Activated CD8-positive, alpha-beta memory T cell treated with anti-CD3 and anti-CD28 coated beads for 24 hours (primary cell): ENCODE measurements at regions not wholly inside any gene's neighbourhood (a gene's known extent, or its start where the extent isn't known, plus 50 kb on each side); places are given as distances from the start of the nearest gene placed in this dataset.
"Not testable (repeated sequence)": the region's sequence is repeated elsewhere in the genome, so short reads cannot be mapped to it uniquely, and the experiment has no call there.

Source experiments
- DNase-seq: peaks from one replicate; pipeline ENCODE4 v3.0.0-alpha.2; 2020

DNA sequence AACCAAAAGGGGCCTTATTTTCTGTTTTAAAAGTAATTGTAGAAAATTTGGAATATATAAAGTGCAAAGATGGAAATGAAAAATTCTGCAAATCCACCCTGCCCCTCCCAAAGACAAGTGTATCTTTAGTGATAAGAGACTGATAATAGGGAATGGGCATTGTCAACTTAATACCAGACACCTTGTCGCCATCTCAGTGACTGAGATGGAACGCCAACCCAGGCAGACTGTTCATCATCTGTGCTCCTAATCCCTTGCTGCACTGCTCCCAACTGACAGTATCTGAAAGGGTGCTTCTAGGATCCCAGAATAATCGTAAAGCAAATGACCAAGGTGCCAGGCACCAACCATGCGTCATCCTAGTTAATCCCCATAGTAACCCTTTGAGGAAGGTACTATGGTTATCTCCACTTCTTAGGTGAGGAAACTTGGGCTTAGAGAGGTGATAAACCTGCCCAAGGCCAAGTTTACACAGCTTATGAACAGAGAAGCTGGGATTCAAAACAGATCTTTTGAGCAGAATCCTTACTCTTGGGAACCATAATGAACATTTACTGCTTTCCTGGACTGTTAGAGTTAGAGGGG, 583.7 kb downstream of the GATA3 start:
- no peak for DNase-seq

GRCh38 chr10:8639486-8640185, 585.1 kb downstream of the GATA3 start:
- no peak for DNase-seq

DNA sequence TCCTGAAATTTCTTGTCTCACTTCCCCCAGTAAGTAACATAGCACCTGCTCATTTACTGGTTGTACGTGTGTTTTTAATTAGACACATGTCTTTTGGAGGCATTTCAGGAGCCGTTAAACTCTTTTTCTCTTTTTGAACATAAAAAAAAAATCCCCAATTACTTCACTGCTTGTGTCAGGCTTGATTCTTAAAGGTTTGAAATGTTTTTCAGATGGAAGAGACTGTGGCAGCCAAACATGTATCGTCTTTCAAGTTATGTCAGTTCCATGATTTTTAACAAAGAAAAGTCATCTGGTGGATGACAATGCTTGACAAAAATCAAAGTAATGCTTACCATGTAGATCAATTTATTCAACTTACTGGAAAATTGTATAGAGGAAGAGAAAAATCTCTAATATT, 585.8 kb downstream of the GATA3 start:
- no peak for DNase-seq

- no peak for DNase-seq
Measured at GRCh38 chr10:8640878-8641277, 586.4 kb downstream of the GATA3 start.

DNA sequence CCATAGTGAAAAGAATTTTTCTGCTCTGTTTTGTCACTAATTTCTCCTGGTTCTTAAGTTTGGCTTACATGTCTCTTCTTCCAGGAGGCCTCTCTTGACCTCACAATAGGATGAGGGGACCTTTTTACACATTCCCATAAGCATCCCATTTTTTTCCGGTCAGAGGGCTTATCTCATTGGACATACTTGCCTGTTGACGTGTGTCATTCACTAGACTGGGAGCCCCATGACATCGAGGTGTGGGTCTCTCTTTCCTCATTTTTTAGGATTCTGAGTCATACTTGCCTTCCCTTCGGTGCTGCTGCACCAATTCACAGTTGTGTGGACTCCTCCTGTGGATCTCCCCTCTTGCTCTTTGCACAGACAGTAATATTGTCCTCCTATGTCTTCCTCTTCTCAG, 601.8 kb downstream of the GATA3 start:
- no peak for DNase-seq

DNA sequence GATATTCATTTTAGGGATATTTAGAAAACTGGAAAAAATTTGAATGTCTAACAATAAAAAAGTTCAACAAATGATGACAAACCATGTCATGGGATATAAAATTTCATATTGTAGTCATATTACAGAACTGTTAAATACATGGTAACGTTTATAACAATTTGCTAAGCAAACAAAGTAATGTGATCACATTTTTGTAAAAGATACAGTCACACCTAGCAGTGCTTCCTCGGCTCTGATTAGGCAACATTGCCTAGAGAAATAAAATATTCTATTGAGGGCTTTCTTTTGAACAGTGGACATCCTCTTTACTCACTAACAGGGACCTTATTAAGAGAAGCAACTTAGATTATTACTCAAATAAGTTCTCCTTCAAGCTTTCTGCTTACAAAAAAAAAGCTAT, 605.5 kb downstream of the GATA3 start:
- no peak for DNase-seq

DNA sequence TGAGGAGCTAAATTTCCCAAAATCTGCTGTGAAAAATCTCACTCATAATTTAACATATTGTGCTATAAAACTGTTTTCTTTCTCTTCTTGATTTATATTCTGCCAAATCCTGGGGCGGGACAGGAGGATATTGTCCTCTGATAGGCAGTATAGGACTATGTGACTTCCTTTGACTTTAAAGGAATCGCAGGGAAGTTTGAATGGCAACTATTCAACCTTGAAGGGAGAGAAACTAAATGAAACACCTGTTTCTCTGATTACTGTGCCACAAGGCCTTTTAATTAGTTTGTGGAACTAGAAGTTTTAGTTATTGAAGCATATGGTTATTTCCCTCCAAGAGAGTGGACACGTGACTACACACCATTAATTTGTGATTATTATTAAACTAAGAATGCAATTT, 607.4 kb downstream of the GATA3 start:
- no peak for DNase-seq

- no peak for DNase-seq
Measured at GRCh38 chr10:8663131-8663530, 608.6 kb downstream of the GATA3 start.

DNA sequence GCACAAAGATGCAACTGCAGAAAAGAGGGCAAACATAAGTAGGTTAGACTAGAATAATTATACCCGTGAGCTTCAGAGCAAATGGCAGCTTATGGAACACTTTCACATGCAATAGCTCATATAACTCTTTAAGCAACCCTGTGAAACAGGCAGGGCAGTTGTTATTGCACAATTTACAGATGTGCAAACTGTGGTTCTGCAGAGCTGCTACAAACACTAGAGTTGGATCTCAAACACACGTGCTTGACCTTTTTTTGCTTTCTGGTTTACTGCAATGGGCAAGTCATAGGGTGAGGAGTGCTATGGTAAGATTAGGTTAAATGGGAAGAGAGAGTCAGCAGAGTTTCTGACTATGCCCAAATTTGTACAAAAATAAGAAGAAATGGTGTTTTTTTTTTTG, 610.8 kb downstream of the GATA3 start:
- DNase-seq, result no peak

DNA sequence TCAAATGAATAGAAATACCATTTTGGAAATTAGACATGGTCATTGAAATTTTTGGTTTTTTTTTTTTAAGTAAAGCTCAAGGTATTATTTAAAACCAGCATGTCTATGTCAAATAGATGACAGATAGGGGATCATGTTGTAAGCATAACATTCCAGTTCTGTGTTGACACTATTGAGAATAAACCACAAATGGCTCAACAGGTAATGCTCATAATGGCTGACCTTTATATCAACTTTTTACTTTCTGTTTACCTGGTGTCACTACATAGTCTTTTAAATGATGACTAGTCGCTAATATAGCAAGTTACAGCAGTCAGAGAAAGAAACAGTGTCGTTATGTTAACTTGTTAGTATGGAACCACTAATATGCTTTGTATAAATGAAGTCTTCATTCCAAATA, 616.0 kb downstream of the GATA3 start:
- no peak for DNase-seq

GRCh38 chr10:8674230-8674629, 619.7 kb downstream of the GATA3 start:
- no peak for DNase-seq

- DNase-seq, result no peak
Measured at GRCh38 chr10:8677642-8678041, 623.2 kb downstream of the GATA3 start.

DNA sequence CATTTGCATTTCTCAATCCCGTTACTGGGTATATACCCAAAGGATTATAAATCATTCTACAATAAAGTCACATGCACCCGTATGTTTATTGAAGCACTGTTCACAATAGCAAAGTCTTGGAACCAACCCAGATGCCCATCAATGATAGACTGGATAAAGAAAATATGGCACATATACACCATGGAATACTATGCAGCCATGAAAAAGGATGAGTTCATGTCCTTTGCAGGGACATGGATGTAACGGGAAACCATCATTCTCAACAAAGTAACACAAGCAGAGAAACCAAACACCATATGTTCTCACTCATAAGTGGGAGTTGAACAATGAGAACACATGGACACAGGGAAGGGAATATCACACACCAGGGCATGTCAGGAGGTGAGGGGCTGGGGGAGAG, 630.4 kb downstream of the GATA3 start:
- DNase-seq, result not testable (repeated sequence)

DNA sequence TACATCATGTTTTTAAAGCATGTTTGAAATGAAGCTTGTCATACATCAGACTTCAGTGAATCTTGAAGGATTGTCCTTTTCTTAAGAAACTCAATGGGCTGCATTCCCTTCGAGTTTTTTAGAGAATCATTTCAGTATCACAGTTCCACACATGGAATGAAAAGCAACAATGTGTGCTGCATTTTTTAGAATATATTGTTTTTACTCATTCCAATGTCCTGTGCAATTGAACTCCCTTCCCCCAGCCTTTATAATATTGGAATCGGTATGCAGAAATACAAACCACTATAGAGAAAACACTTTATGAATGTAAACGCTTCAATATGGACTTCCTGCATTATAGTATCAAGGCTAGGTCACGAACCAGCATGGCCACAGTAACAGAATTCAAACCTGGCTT, 634.4 kb downstream of the GATA3 start:
- no peak for DNase-seq

DNA sequence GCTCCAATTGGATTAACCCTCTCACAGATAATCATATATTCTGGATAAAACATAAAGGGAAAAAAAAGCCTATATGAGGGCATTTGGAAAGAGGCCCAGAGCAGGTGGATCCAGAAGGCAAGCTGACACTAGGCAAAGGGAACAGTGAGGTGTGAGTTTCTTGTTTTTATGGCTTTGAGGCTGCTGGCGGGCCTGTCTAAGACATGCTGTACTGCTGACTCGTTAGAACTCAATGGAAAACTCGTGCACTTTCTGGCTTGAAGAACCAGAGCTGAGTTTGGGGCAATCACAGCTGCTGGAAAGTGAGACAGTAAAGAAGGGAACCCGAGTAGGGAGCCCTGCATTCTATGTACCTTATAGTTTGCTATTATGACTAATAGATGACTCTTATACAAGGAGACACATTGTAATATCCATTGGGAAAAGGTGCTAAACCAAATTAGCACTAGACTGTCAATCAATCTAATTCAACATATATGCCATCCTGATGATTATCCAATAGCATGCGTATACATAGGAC, 637.1 kb downstream of the GATA3 start:
- no peak for DNase-seq

- not testable (repeated sequence) for DNase-seq
Measured at GRCh38 chr10:8693635-8694034, 639.1 kb downstream of the GATA3 start.

DNA sequence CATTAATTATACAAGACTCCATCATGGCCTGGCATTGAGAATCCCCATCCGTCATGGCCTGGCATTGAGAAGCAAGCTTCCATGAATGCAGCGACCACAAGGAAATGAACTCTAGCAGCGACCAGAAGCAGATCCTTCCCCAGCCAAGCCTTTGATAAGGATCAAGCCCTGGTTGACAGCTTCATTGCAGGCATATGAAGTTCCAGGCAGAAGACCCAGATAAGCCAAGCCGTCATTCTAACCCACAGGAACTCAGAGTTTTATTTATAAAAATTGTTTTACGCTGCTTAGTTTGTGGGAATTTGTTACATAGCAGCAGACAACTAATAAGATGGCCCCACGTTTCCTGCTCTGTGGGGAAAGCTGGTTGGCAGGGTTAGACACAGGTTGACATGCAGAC, 642.3 kb downstream of the GATA3 start:
- DNase-seq, result no peak

- no peak for DNase-seq
Measured at GRCh38 chr10:8700689-8701088, 646.2 kb downstream of the GATA3 start.

GRCh38 chr10:8702181-8702580, 647.7 kb downstream of the GATA3 start:
- DNase-seq, result no peak

DNA sequence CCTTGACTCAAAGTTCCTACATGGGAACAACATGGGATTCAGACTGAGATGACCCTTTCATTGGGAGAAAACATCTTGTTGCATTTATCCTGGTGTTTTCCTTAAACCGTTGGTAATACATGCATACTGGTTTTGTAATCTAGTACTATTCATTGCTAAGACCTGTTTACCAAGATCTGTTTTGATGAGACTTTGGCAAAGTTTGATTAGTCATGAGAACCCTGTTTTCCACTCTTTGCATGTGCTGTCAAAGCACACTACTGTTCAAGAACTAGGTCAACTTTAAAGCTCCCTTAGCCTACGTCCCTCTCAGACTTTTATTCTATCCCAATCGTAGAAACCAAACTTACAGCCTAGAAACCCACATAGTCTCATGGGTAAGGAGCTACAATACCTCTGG, 650.9 kb downstream of the GATA3 start:
- DNase-seq, result no peak

GRCh38 chr10:8712656-8713055, 658.2 kb downstream of the GATA3 start:
- DNase-seq, result no peak

DNA sequence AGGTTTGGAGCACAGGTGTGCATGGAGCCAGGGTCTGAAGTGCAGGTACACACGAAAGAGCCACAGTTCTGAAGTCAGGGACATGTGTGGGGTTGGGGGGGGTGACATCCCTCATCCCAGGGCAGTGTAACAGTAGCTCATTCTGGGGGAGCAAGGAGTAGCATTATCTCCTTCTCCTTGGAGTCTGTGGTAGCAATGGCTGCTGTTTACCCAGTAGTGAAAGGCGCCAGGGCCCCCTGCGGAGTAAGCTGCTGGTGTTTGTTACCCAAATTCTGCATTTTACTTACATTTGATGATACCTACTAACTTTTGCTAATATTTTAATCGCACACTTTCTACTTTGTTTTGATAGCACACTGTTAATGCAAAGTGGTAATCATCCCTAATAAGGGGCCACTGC, 665.5 kb downstream of the GATA3 start:
- DNase-seq, result no peak

DNA sequence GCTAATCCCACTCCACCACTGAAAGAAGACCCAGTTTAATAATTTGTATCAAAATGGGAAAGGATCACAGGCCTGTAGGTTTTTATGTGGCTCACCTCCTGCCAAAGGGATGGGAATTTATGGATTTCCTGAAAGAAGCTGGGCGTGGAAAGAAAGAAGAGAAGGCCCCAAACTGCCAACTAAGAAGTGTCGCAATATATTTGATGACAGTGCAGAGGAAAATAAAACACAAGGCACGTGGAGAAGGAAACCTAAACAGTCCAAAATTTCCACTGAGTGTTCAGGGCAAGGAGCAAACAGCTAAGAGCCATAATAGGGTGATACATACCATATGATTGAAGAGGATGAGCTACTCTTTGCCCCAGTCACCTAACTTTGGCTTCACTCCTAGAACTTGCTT, 667.2 kb downstream of the GATA3 start:
- no peak for DNase-seq

DNA sequence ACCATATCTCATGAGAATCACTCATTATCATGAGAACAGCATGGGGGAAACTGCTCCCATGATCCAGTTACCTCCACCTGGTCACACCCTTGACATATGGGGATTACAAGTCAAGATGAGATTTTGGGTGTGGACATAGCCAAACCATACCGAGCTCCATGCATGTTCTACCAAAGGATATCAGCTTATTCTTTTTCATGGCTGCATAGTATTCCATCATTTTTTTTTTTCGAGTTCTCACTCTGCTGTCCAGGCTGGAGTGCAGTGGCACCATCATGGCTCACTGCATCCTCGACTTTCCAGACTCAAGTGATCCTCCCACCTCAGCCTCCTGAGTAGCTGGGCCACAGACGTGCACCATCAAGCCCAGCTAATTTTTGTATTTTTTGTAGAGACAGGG, 668.3 kb downstream of the GATA3 start:
- DNase-seq, result no peak

DNA sequence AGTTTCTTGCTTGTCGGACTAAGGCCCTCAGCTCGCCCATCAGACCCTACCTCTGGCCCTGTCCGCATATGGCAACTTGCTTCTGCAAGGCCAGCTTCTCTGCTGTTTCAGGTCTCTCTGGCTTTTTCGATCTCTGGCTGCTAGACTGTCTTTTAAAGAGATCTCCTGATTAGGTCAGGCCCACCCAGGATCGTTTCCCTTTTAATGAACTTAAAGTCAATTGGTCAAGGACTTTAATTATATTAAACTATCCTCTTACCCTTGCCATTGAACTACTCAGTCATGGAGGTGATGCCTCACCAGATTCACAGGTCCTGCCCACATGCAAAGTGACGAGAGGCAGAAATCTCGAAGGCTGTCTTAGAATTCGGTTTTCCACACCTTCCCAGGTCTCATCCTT, 670.9 kb downstream of the GATA3 start:
- no peak for DNase-seq
